Cerebellar cortex (tissue), 1 donor: ENCODE measurements at regions not wholly inside any gene's neighbourhood (a gene's known extent, or its start where the extent isn't known, plus 50 kb on each side); places are given as distances from the start of the nearest gene placed in this dataset.
"Not testable (repeated sequence)": the region's sequence is repeated elsewhere in the genome, so short reads cannot be mapped to it uniquely, and the experiment has no call there.

ENCODE experiments used
- DNase-seq: peaks from one replicate; pipeline ENCODE4 v3.0.0-alpha.2; 2015; ENCODE audit warnings: low spot score

DNA sequence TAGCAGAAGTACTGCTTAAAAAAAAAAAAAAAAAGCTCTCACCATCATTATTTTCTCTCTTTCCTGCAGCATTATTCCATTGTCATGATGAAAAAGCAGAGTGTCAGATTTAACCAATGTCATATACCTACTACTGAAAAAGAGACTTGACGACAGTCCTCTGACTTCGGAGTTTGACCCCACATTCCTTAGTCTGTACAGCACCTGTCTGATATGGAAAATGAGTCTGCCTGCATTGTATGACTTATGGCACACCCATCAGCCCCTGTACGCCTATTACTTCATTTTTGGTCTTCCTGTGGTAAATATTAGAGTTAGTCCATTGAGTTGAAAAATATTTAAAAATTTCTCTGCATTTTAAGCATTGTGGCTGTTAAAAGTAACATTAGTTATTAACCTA is 54.5 kb upstream of the NOX4 start:
- no peak for DNase-seq

DNA sequence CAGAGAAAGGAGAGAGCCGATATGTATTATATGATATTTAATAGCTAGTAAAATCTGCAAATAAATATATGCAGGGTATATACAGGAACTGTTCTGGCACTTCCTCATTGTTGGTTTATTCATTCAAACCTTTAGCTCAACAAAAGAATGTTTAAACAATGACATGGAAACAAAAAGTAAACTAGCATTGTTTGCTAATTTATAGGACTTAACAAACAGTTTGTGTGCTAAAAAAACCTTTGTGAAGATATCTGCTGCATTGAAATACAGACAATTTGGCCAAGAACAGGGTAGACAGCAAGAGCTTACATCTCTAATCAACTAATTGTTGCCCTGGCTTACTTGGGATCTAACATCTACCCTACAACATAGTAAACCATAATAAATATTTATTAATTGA is 64.6 kb upstream of the NOX4 start:
- DNase-seq, result not testable (repeated sequence)

DNA sequence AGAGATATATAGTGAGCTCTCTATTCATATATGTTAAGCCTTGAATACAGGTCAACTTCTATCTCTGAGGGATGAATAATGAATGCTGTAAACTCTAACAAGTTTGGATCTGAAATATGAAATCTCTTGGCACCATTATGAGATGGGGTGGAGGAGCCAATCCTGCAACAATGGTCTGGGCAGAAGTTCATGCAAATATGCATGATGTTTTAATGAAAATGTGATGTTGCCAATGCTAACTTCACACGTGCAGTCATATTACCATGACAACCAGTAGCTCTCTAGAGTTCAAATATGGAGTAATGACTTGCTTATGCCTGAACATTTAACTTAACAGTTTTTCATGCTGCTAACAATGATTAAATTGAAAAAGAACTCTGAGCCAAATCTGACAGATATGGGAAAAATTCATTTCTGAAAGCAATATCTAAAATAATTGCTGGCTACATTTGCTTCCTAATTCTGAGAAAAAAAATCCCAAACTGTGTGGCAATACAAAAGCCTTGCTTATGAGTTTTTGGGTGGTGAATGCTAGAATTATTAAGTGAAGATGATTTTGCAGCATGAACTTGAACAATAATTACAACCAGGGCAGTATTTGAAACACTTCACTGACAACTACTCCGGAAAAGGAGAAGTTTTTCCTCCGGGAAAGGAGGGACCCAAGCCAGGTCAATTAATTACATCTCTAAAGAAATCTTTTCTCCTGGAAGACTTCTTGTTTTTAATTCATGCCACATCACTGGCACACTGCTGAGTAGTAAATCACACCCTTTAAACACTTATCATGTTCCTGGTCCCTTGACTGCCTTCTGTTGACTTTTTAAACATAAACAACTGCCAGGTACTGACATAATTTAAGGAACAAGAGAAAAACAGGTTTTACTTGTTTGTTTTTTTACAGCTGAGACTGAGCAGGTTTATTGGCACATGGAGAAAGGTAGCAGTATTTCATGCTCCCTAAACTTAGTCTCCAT is 65.8 kb upstream of the NOX4 start:
- DNase-seq, result not testable (repeated sequence)

DNA sequence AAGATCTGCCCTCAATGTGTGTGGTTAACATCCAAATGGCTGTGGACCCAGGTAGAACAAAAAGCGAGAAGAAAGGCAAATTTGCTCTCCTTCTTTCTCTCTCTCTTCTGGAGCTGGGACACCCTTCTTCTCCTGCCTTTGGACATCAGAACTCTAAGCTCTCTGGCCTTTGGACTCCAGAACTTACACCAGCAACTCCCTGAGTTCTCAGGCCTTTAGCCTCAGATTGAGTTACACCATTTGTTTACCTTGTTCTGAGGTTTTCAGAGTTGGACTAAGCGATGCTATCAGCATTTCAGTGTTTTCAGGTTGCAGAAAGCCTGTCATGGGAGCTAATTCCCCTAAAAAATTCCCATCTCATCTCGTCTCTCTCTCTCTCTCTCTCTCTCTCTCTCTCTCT is 69.4 kb upstream of the NOX4 start:
- DNase-seq, result not testable (repeated sequence)

GRCh38 chr11:89562731-89563130 is 71.6 kb upstream of the NOX4 start:
- DNase-seq, result not testable (repeated sequence)

- DNase-seq, result no peak
Observed at GRCh38 chr11:89566972-89567371, 75.8 kb upstream of the NOX4 start.

DNA sequence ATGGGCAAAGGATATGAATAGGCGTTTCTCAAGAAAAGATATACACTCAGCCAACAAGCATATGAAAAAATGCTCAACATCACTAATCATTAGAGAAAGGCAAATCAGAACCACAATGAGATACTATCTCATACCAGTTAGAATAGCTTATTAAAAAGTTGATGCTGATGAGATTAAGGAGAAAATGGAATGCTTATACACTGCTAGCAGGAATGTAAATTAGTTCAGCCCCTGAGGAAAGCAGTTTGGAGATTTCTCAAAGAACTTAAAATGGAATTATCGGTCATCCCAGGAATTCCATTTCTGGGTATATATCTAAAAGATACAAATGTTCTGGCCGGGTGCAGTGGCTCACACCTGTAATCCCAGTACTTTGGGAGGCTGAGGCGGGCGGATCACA is 78.2 kb upstream of the NOX4 start:
- DNase-seq, result not testable (repeated sequence)

DNA sequence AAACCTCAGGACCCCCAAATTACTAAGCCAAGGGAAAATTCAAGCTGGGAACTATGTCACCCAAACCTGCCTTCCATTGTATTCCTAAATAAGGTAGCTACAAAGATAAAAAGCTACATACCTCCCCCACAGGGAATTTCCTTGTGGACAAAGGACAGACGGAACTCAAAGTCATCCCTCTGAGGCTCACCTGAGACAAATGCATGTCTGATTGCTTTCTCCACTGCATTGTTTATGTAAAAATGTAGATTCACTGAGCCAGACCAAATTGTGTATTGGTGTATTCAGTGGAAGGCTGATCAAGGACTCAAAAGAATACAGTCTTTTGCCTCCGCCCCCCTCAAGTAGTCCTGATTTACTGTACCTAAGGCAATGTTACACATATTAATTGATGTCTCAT is 80.5 kb upstream of the NOX4 start:
- DNase-seq, result not testable (repeated sequence)

GRCh38 chr11:89575846-89576245 is 84.7 kb upstream of the NOX4 start:
- DNase-seq, result not testable (repeated sequence)

GRCh38 chr11:89577428-89577827 is 86.3 kb upstream of the NOX4 start:
- not testable (repeated sequence) for DNase-seq

DNA sequence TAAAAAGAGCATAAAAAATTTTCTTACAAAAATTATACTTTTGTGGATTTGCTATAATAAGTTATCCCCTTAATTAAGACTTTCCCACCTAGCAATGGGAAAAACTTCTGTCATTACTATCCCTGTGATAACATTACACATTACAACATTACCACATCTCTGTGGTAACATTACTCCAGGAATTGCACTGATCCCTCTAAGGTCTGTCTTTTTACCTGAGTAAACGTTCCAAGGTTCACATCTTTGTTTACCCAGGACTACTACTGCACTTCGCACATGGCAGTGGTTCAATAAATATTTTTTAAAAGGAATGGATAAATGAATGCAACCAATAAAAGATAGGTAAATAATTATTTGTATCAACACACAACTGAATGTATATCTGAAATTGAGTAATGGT is 92.4 kb upstream of the NOX4 start:
- no peak for DNase-seq

DNA sequence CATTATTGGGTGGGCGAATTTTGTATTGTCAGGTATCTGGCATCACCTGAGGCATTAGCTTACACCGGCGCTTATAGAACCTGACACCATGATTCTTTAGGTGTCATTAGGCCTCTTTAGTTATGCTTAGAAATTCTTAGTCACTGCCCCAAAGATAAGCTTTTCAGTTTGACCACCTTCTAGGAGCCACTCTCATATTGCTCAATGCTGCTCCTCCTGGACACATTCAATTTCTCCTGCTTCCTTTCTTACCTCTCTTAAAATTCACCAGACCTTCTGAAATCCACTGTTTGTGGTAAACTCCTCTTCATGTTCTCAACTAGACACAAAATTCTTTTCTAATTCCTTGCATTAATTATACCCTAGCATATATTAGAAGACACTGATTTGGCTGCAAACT is 93.9 kb upstream of the NOX4 start:
- not testable (repeated sequence) for DNase-seq

- DNase-seq, result not testable (repeated sequence)
Observed at GRCh38 chr11:89585471-89585870, 94.3 kb upstream of the NOX4 start.

DNA sequence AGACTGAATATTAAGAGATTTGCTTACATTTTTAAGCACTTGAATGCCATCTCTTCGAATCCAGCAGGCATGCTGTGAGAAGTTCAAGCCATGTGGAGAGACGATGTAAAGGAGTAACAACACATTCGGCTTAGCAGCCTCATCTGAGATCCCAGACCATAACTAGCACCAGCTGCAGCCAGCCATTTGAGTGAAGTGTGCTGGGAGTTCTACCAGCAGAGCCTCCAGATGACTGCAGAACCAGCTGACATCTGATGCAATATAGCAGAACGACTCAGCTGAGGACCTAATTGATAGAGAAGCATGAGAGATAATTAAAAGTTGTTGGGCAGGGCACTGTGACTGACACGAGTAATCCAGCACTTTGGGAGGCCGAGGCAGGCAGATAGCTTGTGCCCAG is 98.2 kb upstream of the NOX4 start:
- DNase-seq, result not testable (repeated sequence)

- not testable (repeated sequence) for DNase-seq
Observed at GRCh38 chr11:89590008-89590632, 98.9 kb upstream of the NOX4 start.

DNA sequence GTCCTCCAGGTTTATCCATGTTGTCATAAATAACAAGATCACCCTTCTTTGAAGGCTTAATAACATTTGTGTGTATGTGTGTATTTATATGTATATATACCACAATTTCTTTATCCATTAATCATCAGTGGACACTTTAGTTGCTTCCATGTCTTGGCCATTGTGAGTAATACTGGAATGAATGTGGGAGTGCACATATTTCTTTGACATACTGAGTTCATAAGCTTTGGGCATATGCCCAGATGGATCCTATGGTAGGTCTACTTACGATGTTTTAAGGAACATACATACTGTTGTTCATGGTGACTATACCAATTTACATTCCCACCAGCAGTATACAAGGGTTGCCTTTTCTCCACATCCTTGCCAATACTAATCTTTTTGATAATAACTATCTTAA is 108.8 kb upstream of the TRIM77 start:
- DNase-seq, result not testable (repeated sequence)

DNA sequence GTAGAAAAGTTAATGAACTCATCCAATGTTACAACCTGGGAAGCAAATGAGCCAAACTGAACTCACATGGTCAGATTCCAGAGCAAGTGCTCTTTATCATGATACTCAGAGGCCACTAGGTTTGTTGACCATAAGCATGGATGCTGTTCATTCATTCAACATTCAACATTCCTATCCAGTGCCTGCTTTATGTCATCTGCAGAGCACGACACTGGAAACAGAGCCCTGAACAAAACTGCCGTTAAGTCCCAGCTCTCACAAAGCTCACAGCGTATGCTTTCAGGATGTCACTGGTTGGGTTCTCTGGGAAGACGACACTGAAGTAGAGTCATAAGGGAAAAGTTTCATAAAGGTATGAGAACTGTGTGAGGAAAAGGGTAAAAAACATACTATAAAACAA is 105.8 kb upstream of the TRIM77 start:
- no peak for DNase-seq

GRCh38 chr11:89606845-89607244 is 103.3 kb upstream of the TRIM77 start:
- not testable (repeated sequence) for DNase-seq

DNA sequence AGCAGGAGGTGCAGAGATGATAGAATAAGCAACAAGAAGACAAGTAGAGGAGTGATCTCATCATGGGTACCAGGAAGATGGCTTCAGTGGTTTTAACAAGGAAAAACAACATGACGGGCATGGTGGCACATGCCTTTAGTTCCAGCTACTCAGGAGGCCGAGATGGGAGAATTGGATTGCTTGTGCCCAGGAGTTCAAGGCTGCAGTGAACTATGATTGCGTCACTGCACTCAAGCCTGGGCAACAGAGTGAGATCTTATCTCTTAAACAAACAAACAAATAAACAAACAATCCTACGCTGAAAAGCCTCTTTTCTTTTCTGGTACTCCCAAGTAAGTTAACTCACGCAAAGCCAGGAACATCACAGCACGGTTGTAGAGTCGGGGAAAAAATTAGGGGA is 102.6 kb upstream of the TRIM77 start:
- DNase-seq, result not testable (repeated sequence)

- DNase-seq, result no peak
Observed at GRCh38 chr11:89608234-89608966, 101.7 kb upstream of the TRIM77 start.

GRCh38 chr11:89612096-89612495 is 98.0 kb upstream of the TRIM77 start:
- DNase-seq, result no peak

DNA sequence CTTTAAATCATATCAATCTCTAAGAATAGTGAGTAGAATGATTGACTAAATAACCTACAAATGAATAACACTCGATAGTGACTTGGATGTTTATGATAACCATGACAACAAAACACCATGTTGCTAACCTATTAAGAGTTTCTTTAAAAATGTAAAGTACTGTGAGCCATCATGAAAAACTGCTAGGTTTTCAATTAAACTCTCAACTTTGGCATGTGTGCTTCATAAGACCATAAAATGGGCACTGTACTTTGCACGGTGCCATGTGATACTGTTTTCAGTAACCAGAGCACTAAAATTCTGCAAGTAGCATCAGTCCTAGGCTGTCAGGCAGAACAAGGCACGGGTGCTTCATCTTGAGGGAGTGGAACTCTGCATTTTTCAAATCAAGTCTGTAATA is 96.2 kb upstream of the TRIM77 start:
- DNase-seq, result no peak

- DNase-seq, result not testable (repeated sequence)
Observed at GRCh38 chr11:89614428-89614827, 95.7 kb upstream of the TRIM77 start.
